ENCODE measurements at regions not wholly inside any gene's neighbourhood (a gene's known extent, or its start where the extent isn't known, plus 50 kb on each side); places are given as distances from the start of the nearest gene placed in this dataset.
"Not testable (repeated sequence)": the region's sequence is repeated elsewhere in the genome, so short reads cannot be mapped to it uniquely, and the experiment has no call there.

- ChIA-PET CTCF (no interaction called here), POLR2A (interaction anchor here in 1 of 2 donors (0.5 kb wide), 1 partner anchor 343 kb away, joined by 4 read pairs; no protein-coding TSS in a partner anchor)
- no peak overlapping the region for H3K4me3 ChIP-seq (ENCODE audit: control insufficient read depth in 1 of 2, extremely low read depth in 1 of 2, low read length in 1 of 2)
- no peaks in the 10 kb centered on the region for H3K36me3 ChIP-seq (ENCODE audit: control insufficient read depth in 2 of 2, extremely low read depth in 1 of 2, insufficient read depth in 1 of 2, low read length in 1 of 2)
- no peaks in the 10 kb centered on the region for H3K27me3 ChIP-seq (replicated peaks in 1 of 2; ENCODE audit: control insufficient read depth in 2 of 2, extremely low read depth in 1 of 2, insufficient read depth in 2 of 2, low read length in 1 of 2)
- H3K27ac Mint-ChIP-seq = no peak overlapping the region
- H3K4me3 Mint-ChIP-seq = no peak overlapping the region
- no peaks in the 10 kb centered on the region for H3K9me3 Mint-ChIP-seq
- WGBS (ENCODE audit: insufficient coverage) = no CpG with 5 or more reads among the region's 6 CpGs
- ATAC-seq (replicated peaks in 1 of 4) = peak in 2 of 4 experiments; percentile 18 to 19
- no peaks in the 10 kb centered on the region for H3K27me3 Mint-ChIP-seq
- DNase-seq = no peak
- H3K9me3 ChIP-seq = no peaks in the 10 kb centered on the region
- peaks cover 0 to 13% of the 10 kb centered on the region in 2 experiments for H3K4me1 ChIP-seq (ENCODE audit: control insufficient read depth in 1 of 2, extremely low read depth in 1 of 2, insufficient read depth in 2 of 2, low read length in 2 of 2)
- no peaks in the 10 kb centered on the region for H3K36me3 Mint-ChIP-seq
- no peak overlapping the region for H3K27ac ChIP-seq (ENCODE audit: low read length)
- H3K4me1 Mint-ChIP-seq = peaks cover 2 to 5% (median 3%) of the 10 kb centered on the region in 3 donors
These were observed 105.3 kb upstream of the KCTD7 start for GRCh38 chr7:66523409-66523808.

- Mint-ChIP-seq H3K4me1 (peaks cover 2 to 5% (median 3%) of the 10 kb centered on the region in 3 donors), H3K36me3 (no peaks in the 10 kb centered on the region), H3K9me3 (no peaks in the 10 kb centered on the region), H3K27me3 (no peaks in the 10 kb centered on the region), H3K4me3 (no peak overlapping the region), H3K27ac (peak overlapping the region in 1 of 2 donors; percentile 48)
- no peak overlapping the region for H3K4me3 ChIP-seq (ENCODE audit: control insufficient read depth in 1 of 2, extremely low read depth in 1 of 2, low read length in 1 of 2)
- ATAC-seq (replicated peaks in 1 of 4) (no peak), DNase-seq (no peak)
- ChIA-PET POLR2A (no interaction called here), CTCF (no interaction called here)
- no peaks in the 10 kb centered on the region for H3K27me3 ChIP-seq (replicated peaks in 1 of 2; ENCODE audit: control insufficient read depth in 2 of 2, extremely low read depth in 1 of 2, insufficient read depth in 2 of 2, low read length in 1 of 2)
- H3K9me3 ChIP-seq = no peaks in the 10 kb centered on the region
- H3K27ac ChIP-seq (ENCODE audit: low read length) = no peak overlapping the region
- H3K36me3 ChIP-seq (ENCODE audit: control insufficient read depth in 2 of 2, extremely low read depth in 1 of 2, insufficient read depth in 1 of 2, low read length in 1 of 2) = peaks cover 0 to under 1% of the 10 kb centered on the region in 2 donors
- peaks cover 0 to 13% of the 10 kb centered on the region in 2 experiments for H3K4me1 ChIP-seq (ENCODE audit: control insufficient read depth in 1 of 2, extremely low read depth in 1 of 2, insufficient read depth in 2 of 2, low read length in 2 of 2)
- WGBS (ENCODE audit: insufficient coverage) = 94% methylated on average over 3 of the region's 5 CpGs
These were observed 103.9 kb upstream of the KCTD7 start for GRCh38 chr7:66524738-66525137.

GRCh38 chr7:66526782-66527181 is 101.9 kb upstream of the KCTD7 start:
- H3K4me3 ChIP-seq (ENCODE audit: control insufficient read depth in 1 of 2, extremely low read depth in 1 of 2, low read length in 1 of 2); H3K9me3 Mint-ChIP-seq; H3K36me3 ChIP-seq (ENCODE audit: control insufficient read depth in 2 of 2, extremely low read depth in 1 of 2, insufficient read depth in 1 of 2, low read length in 1 of 2); CTCF ChIA-PET; H3K27ac ChIP-seq (ENCODE audit: low read length); POLR2A ChIA-PET; H3K27me3 ChIP-seq (replicated peaks in 1 of 2; ENCODE audit: control insufficient read depth in 2 of 2, extremely low read depth in 1 of 2, insufficient read depth in 2 of 2, low read length in 1 of 2); H3K4me3 Mint-ChIP-seq; DNase-seq; H3K9me3 ChIP-seq; H3K27ac Mint-ChIP-seq; H3K36me3 Mint-ChIP-seq; H3K27me3 Mint-ChIP-seq; ATAC-seq (replicated peaks in 1 of 4); H3K4me1 Mint-ChIP-seq: not testable (repeated sequence)
- WGBS (ENCODE audit: insufficient coverage) = 93% methylated on average over 3 of the region's 4 CpGs
- peaks cover 0 to 13% of the 10 kb centered on the region in 2 experiments for H3K4me1 ChIP-seq (ENCODE audit: control insufficient read depth in 1 of 2, extremely low read depth in 1 of 2, insufficient read depth in 2 of 2, low read length in 2 of 2)

GRCh38 chr7:66528652-66529051 is 100.0 kb upstream of the KCTD7 start:
- H3K27ac Mint-ChIP-seq = no peak overlapping the region
- H3K27me3 Mint-ChIP-seq = no peaks in the 10 kb centered on the region
- no peak overlapping the region for H3K4me3 ChIP-seq (ENCODE audit: control insufficient read depth in 1 of 2, extremely low read depth in 1 of 2, low read length in 1 of 2)
- ATAC-seq (replicated peaks in 1 of 4) (no peak), DNase-seq (no peak)
- 93% methylated on average over 3 of the region's 3 CpGs for WGBS (ENCODE audit: insufficient coverage)
- ChIA-PET CTCF (no interaction called here), POLR2A (no interaction called here)
- H3K9me3 Mint-ChIP-seq = no peaks in the 10 kb centered on the region
- H3K9me3 ChIP-seq = no peaks in the 10 kb centered on the region
- H3K4me1 Mint-ChIP-seq = no peaks in the 10 kb centered on the region
- no peaks in the 10 kb centered on the region for H3K4me1 ChIP-seq (ENCODE audit: control insufficient read depth in 1 of 2, extremely low read depth in 1 of 2, insufficient read depth in 2 of 2, low read length in 2 of 2)
- no peaks in the 10 kb centered on the region for H3K27me3 ChIP-seq (replicated peaks in 1 of 2; ENCODE audit: control insufficient read depth in 2 of 2, extremely low read depth in 1 of 2, insufficient read depth in 2 of 2, low read length in 1 of 2)
- H3K4me3 Mint-ChIP-seq = no peak overlapping the region
- no peak overlapping the region for H3K27ac ChIP-seq (ENCODE audit: low read length)
- H3K36me3 ChIP-seq (ENCODE audit: control insufficient read depth in 2 of 2, extremely low read depth in 1 of 2, insufficient read depth in 1 of 2, low read length in 1 of 2) = peaks cover 2 to 8% of the 10 kb centered on the region in 2 donors
- H3K36me3 Mint-ChIP-seq = peaks cover 4% of the 10 kb centered on the region

GRCh38 chr7:66529883-66530610 is 98.6 kb upstream of the KCTD7 start:
- peaks cover 4% of the 10 kb centered on the region for H3K36me3 Mint-ChIP-seq
- Histone ChIP-seq H3K4me3 (ENCODE audit: control insufficient read depth in 1 of 2, extremely low read depth in 1 of 2, low read length in 1 of 2) (no peak overlapping the region), H3K27ac (ENCODE audit: low read length) (no peak overlapping the region), H3K27me3 (replicated peaks in 1 of 2; ENCODE audit: control insufficient read depth in 2 of 2, extremely low read depth in 1 of 2, insufficient read depth in 2 of 2, low read length in 1 of 2) (no peaks in the 10 kb centered on the region), H3K36me3 (ENCODE audit: control insufficient read depth in 2 of 2, extremely low read depth in 1 of 2, insufficient read depth in 1 of 2, low read length in 1 of 2) (peaks cover 2 to 8% of the 10 kb centered on the region in 2 donors), H3K4me1 (ENCODE audit: control insufficient read depth in 1 of 2, extremely low read depth in 1 of 2, insufficient read depth in 2 of 2, low read length in 2 of 2) (no peaks in the 10 kb centered on the region), H3K9me3 (no peaks in the 10 kb centered on the region)
- DNase-seq = no peak
- 95% methylated on average over 9 of the region's 16 CpGs for WGBS (ENCODE audit: insufficient coverage)
- H3K27ac Mint-ChIP-seq = no peak overlapping the region
- H3K4me1 Mint-ChIP-seq = no peaks in the 10 kb centered on the region
- no peaks in the 10 kb centered on the region for H3K9me3 Mint-ChIP-seq
- POLR2A ChIA-PET = no interaction called here
- CTCF ChIA-PET = no interaction called here
- H3K27me3 Mint-ChIP-seq = no peaks in the 10 kb centered on the region
- ATAC-seq (replicated peaks in 1 of 4) = no peak
- H3K4me3 Mint-ChIP-seq = no peak overlapping the region

- Histone ChIP-seq H3K36me3 (ENCODE audit: control insufficient read depth in 2 of 2, extremely low read depth in 1 of 2, insufficient read depth in 1 of 2, low read length in 1 of 2) (peaks cover 2 to 8% of the 10 kb centered on the region in 2 donors), H3K4me3 (ENCODE audit: control insufficient read depth in 1 of 2, extremely low read depth in 1 of 2, low read length in 1 of 2) (no peak overlapping the region), H3K27ac (ENCODE audit: low read length) (no peak overlapping the region), H3K27me3 (replicated peaks in 1 of 2; ENCODE audit: control insufficient read depth in 2 of 2, extremely low read depth in 1 of 2, insufficient read depth in 2 of 2, low read length in 1 of 2) (no peaks in the 10 kb centered on the region), H3K9me3 (no peaks in the 10 kb centered on the region), H3K4me1 (ENCODE audit: control insufficient read depth in 1 of 2, extremely low read depth in 1 of 2, insufficient read depth in 2 of 2, low read length in 2 of 2) (no peaks in the 10 kb centered on the region)
- Mint-ChIP-seq H3K27ac (no peak overlapping the region), H3K9me3 (no peaks in the 10 kb centered on the region), H3K36me3 (no peaks in the 10 kb centered on the region), H3K4me3 (no peak overlapping the region), H3K27me3 (no peaks in the 10 kb centered on the region), H3K4me1 (no peaks in the 10 kb centered on the region)
- WGBS (ENCODE audit: insufficient coverage) = 94% methylated on average over 12 of the region's 15 CpGs
- POLR2A ChIA-PET = interaction anchor here in 1 of 2 donors (0.7 kb wide), 1 partner anchor 16 kb away, joined by 3 read pairs; no protein-coding TSS in a partner anchor
- CTCF ChIA-PET = no interaction called here
- ATAC-seq (replicated peaks in 1 of 4) (no peak), DNase-seq (no peak)
These were observed 93.0 kb upstream of the KCTD7 start for GRCh38 chr7:66535414-66536329.
